Loucy (cell line): ENCODE measurements at regions not wholly inside any gene's neighbourhood (a gene's known extent, or its start where the extent isn't known, plus 50 kb on each side); places are given as distances from the start of the nearest gene placed in this dataset.

Experiments
- H2AFZ ChIP-seq: fragments of 200-600 bp; sonication (generic); 2 replicates; pipeline ENCODE4 v1.6.0; 2016; ENCODE audit warnings: antibody characterized with exemption, mild to moderate bottlenecking, low read length, moderate library complexity
- H3F3A ChIP-seq: fragments of 200-600 bp; 2 replicates; pipeline ENCODE4 v1.6.0; 2016; ENCODE audit warnings: antibody characterized with exemption, low read depth, mild to moderate bottlenecking
- H3K27me3 ChIP-seq: fragments of 200-600 bp; sonication (generic); 2 replicates; pipeline ENCODE4 v1.6.1; 2014; ENCODE audit warnings: low read length, mild to moderate bottlenecking; ENCODE audit not compliant: insufficient read depth, poor library complexity, severe bottlenecking
- H3K36me3 ChIP-seq: fragments of 200-600 bp; sonication (generic); 2 replicates; pipeline ENCODE4 v1.6.1; 2016; ENCODE audit warnings: low read length; ENCODE audit not compliant: insufficient read depth
- H3K4me1 ChIP-seq: fragments of 200-600 bp; sonication (generic); 2 replicates; pipeline ENCODE4 v1.5.1; 2014; ENCODE audit warnings: low read length, mild to moderate bottlenecking; ENCODE audit not compliant: insufficient read depth, poor library complexity, severe bottlenecking
- H3K4me2 ChIP-seq: fragments of 200-600 bp; sonication (generic); 2 replicates; pipeline ENCODE4 v1.6.0; 2014; ENCODE audit warnings: antibody characterized with exemption, low read length, low read depth, mild to moderate bottlenecking; ENCODE audit not compliant: poor library complexity, severe bottlenecking
- H3K4me3 ChIP-seq: fragments of 200-600 bp; sonication (generic); 2 replicates; pipeline ENCODE4 v1.5.1; 2014; ENCODE audit warnings: low read length, mild to moderate bottlenecking, mixed read lengths; ENCODE audit not compliant: poor library complexity, severe bottlenecking
- H3K79me2 ChIP-seq: fragments of 200-600 bp; sonication (generic); 2 replicates; pipeline ENCODE4 v1.6.1; 2014; ENCODE audit warnings: low read length; ENCODE audit not compliant: insufficient read depth
- H3K9ac ChIP-seq: fragments of 200-600 bp; sonication (generic); 2 replicates; pipeline ENCODE4 v1.6.0; 2014; ENCODE audit warnings: mild to moderate bottlenecking, low read depth, low read length, moderate library complexity; ENCODE audit not compliant: poor library complexity, severe bottlenecking
- H3K9me2 ChIP-seq: fragments of 200-600 bp; sonication (generic); replicated peaks from 2 replicates; pipeline ENCODE4 v1.6.1; 2016; ENCODE audit warnings: low read depth, low read length, mixed read lengths
- H3K9me3 ChIP-seq: fragments of 200-600 bp; sonication (generic); 2 replicates; pipeline ENCODE4 v1.6.1; 2014; ENCODE audit warnings: mild to moderate bottlenecking, antibody characterized with exemption, low read length, low read depth; ENCODE audit not compliant: insufficient read depth
- H4K20me1 ChIP-seq: fragments of 200-600 bp; sonication (generic); 2 replicates; pipeline ENCODE4 v1.6.0; 2014; ENCODE audit warnings: antibody characterized with exemption, low read length, mild to moderate bottlenecking; ENCODE audit not compliant: insufficient read depth, poor library complexity, severe bottlenecking
- CTCF ChIP-seq: fragments of 200-600 bp; sonication (generic); conservative IDR thresholded peaks from 2 replicates; pipeline ENCODE4 v1.5.1; 2014; ENCODE audit warnings: mild to moderate bottlenecking, antibody characterized with exemption, low read length
- EZH2phosphoT487 ChIP-seq: fragments of 200-600 bp; IDR thresholded peaks from 2 replicates; pipeline ENCODE4 v1.6.1; 2018; ENCODE audit warnings: antibody characterized with exemption, mild to moderate bottlenecking, moderate library complexity, borderline replicate concordance

GRCh38 chr3:117488983-117489382 is 779.4 kb downstream of the TUSC7 start:
- no peak overlapping the region for H3K9ac ChIP-seq
- H3K9me3 ChIP-seq = no peaks in the 10 kb centered on the region
- TF ChIP-seq CTCF = no peak
- no peak for TF ChIP-seq EZH2phosphoT487
- no peak overlapping the region for H3K4me2 ChIP-seq
- H3K27me3 ChIP-seq = no peaks in the 10 kb centered on the region
- no peaks in the 10 kb centered on the region for H3F3A ChIP-seq
- no peak overlapping the region for H2AFZ ChIP-seq
- H3K36me3 ChIP-seq = no peaks in the 10 kb centered on the region
- H3K4me1 ChIP-seq = no peaks in the 10 kb centered on the region
- H3K79me2 ChIP-seq = no peaks in the 10 kb centered on the region
- no peaks in the 10 kb centered on the region for H3K9me2 ChIP-seq
- H3K4me3 ChIP-seq = no peak overlapping the region
- no peaks in the 10 kb centered on the region for H4K20me1 ChIP-seq

GRCh38 chr3:117489663-117490079 is 780.1 kb downstream of the TUSC7 start:
- no peaks in the 10 kb centered on the region for H3K27me3 ChIP-seq
- H4K20me1 ChIP-seq = no peaks in the 10 kb centered on the region
- H3K9me2 ChIP-seq = no peaks in the 10 kb centered on the region
- no peak overlapping the region for H2AFZ ChIP-seq
- H3K4me1 ChIP-seq = no peaks in the 10 kb centered on the region
- no peaks in the 10 kb centered on the region for H3K9me3 ChIP-seq
- no peak for TF ChIP-seq EZH2phosphoT487
- no peak for TF ChIP-seq CTCF
- H3K4me3 ChIP-seq = no peak overlapping the region
- no peak overlapping the region for H3K4me2 ChIP-seq
- H3F3A ChIP-seq = no peaks in the 10 kb centered on the region
- H3K9ac ChIP-seq = no peak overlapping the region
- H3K36me3 ChIP-seq = no peaks in the 10 kb centered on the region
- no peaks in the 10 kb centered on the region for H3K79me2 ChIP-seq

- Histone ChIP-seq H3K9me2 (no peaks in the 10 kb centered on the region), H3K9ac (no peak overlapping the region), H3K27me3 (no peaks in the 10 kb centered on the region), H3K79me2 (no peaks in the 10 kb centered on the region), H3K9me3 (no peaks in the 10 kb centered on the region), H3K4me2 (no peak overlapping the region), H3K4me1 (no peaks in the 10 kb centered on the region), H2AFZ (no peak overlapping the region), H4K20me1 (no peaks in the 10 kb centered on the region), H3K36me3 (no peaks in the 10 kb centered on the region), H3K4me3 (no peak overlapping the region), H3F3A (no peaks in the 10 kb centered on the region)
- no peak for TF ChIP-seq CTCF
- no peak for TF ChIP-seq EZH2phosphoT487
Observed at GRCh38 chr3:117490716-117491115, 781.1 kb downstream of the TUSC7 start.
